ENCODE measurements at regions not wholly inside any gene's neighbourhood (a gene's known extent, or its start where the extent isn't known, plus 50 kb on each side); places are given as distances from the start of the nearest gene placed in this dataset.

DNA sequence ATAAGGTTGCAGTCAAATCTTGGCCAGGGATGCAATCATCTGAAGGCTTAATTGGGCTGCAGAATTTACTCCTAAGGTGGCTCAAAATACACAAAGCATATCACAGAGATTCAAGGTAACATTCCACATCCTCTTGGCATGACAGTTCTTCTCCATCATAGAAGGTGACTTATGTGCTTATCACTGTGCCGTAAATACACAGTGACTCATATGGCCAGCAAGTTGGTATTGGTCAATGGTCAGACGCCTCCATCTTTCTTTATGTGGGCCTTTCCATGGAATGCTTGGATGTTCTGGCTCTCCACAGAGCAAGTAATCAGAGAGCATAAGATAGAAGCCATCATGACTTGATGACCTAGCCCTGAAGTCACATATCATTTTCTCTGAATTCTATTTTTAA lies 168.8 kb upstream of the ST8SIA2 start:
- DNase-seq (ENCODE audit: low read depth), result no peak
- TF ChIP-seq, protein P1, sequence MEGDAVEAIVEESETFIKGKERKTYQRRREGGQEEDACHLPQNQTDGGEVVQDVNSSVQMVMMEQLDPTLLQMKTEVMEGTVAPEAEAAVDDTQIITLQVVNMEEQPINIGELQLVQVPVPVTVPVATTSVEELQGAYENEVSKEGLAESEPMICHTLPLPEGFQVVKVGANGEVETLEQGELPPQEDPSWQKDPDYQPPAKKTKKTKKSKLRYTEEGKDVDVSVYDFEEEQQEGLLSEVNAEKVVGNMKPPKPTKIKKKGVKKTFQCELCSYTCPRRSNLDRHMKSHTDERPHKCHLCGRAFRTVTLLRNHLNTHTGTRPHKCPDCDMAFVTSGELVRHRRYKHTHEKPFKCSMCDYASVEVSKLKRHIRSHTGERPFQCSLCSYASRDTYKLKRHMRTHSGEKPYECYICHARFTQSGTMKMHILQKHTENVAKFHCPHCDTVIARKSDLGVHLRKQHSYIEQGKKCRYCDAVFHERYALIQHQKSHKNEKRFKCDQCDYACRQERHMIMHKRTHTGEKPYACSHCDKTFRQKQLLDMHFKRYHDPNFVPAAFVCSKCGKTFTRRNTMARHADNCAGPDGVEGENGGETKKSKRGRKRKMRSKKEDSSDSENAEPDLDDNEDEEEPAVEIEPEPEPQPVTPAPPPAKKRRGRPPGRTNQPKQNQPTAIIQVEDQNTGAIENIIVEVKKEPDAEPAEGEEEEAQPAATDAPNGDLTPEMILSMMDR (conservative IDR thresholded peaks at IDR 0.05; ENCODE audit: low read depth, low read length), result no peak
- no peak overlapping the region for H3K4me3 ChIP-seq (ENCODE audit: low read depth, low read length)

DNA sequence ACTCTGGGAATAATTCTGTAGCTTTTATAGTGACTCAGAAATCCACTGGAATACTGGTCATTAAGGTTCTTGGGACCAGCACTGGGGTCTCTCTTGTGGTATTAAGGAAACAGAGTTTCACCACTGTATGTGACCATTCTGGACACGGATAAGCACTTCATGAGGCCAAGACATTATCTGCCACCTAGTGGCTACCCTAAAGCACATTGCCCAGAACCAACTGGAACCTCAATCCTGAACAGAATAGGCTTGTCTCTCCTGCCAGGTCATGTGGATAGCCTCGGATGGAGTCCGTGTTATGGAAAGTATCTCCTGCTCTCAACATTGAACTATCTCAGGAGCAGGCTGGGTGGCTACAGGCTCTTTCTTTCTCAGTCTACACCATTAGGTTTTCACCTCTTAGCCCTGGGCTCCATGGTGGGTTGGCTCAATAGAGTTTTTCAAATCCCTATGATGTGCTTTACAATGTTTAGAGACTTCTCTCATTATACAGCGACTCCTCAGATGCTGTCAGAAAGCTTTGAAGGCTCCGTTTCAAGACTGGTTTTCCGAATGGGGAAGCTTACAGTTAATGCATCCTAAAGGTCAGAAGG lies 167.6 kb upstream of the ST8SIA2 start:
- no peak overlapping the region for H3K4me3 ChIP-seq (ENCODE audit: low read depth, low read length)
- DNase-seq (ENCODE audit: low read depth), result no peak
- TF ChIP-seq, protein P1 (conservative IDR thresholded peaks at IDR 0.05; ENCODE audit: low read depth, low read length), result peak; percentile 62

DNA sequence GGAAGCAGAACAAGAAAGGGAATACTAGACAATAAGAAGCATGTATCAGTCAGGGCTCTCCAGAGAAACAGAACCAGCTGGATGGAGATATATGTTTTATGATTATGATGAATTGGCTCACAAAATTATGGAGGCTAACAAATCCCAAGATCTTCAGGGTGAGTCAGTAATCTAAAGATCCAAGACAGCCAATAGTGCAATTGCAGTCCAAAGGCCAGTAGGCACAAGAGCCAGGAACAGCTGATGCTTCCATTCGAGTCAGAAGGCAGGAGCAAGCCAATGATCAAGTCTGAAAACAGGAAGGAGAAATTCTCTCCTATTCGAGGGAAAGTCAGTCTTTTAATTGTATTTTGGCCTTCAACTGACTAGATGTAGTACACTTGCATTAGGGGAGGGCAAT lies 164.9 kb upstream of the ST8SIA2 start:
- DNase-seq (ENCODE audit: low read depth), result no peak
- no peak overlapping the region for H3K4me3 ChIP-seq (ENCODE audit: low read depth, low read length)
- TF ChIP-seq, protein P1 (conservative IDR thresholded peaks at IDR 0.05; ENCODE audit: low read depth, low read length), result no peak

DNA sequence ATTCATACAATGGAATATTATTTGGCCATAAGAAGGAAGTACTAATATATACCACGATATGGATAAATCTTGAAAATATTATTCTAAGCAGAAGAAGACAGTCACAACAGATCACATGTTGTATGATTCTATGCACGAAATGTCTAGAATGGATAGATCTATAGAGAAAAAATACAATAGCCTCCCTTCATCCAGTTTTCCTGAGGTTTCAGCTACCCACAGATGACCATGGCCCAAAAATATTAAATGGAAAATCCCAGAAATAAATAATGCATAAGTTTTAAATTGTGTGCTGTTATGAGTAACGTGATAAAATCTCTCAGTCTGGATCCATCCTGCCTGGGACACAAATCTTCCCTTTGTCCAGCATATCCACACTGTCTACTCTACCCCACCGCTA lies 162.2 kb upstream of the ST8SIA2 start:
- no peak for DNase-seq (ENCODE audit: low read depth)
- TF ChIP-seq, protein P1 (conservative IDR thresholded peaks at IDR 0.05; ENCODE audit: low read depth, low read length), result no peak
- H3K4me3 ChIP-seq (ENCODE audit: low read depth, low read length), result no peak overlapping the region

DNA sequence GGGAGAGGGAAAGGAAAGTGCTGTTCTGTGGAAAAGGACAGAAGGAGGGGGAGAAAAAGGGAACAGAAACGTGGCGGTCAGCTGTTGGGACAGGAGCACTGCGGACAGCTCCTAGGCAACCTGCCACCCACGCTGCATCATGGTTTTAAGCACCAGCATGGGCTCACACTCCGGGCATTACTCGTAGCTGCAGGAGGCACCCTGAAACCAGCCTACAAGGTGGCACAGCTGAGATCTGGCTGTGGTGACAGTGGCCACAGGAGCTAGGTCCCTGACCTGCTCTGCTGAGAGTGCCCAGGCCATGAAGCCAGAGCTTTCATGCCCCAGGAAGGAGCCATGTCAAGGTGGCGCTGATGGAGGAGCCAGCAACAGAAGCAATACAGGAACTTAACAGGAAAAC lies 161.4 kb upstream of the ST8SIA2 start:
- DNase-seq (ENCODE audit: low read depth), result no peak
- H3K4me3 ChIP-seq (ENCODE audit: low read depth, low read length), result no peak overlapping the region
- TF ChIP-seq, protein P1 (conservative IDR thresholded peaks at IDR 0.05; ENCODE audit: low read depth, low read length), result no peak

DNA sequence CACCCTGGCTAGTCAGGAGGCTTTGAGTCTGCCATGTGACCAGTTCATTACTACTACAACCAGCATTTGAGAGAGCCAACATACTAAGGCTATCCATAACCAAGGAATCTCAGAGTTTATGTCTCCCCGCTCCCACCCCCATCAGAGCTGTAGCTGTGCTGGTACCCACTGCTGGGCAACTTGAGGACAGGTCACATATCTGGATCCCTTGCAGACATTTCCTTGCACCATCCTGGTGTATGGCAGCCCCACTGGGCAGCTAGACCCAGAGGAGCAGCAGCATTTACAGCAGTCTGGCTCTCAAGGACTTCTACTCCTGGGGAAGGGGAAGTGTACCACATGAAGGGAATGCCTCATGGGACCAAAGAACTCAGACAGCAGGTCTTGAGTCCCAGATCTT lies 160.8 kb upstream of the ST8SIA2 start:
- TF ChIP-seq, protein P1 (conservative IDR thresholded peaks at IDR 0.05; ENCODE audit: low read depth, low read length), result no peak
- no peak overlapping the region for H3K4me3 ChIP-seq (ENCODE audit: low read depth, low read length)

DNA sequence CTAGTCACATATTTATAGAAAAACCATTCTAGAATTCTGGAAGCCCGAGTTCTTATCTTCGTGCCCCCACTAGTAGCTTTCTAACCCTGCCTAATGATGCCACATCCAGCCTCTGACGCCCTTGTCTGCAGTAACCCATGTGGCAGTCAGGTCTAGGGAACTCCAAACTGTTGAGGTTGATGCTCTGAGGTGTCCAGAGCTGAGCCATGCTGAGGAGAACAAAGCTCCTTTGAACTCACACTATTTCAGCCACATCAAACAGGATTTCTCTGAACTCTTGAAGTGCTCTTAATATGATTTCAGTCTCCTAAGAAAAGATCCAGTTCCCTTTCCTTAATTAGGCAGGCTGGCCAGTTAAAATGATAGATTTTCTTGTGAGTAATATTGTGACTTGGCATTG lies 150.5 kb upstream of the ST8SIA2 start:
- TF ChIP-seq, protein P1 (conservative IDR thresholded peaks at IDR 0.05; ENCODE audit: low read depth, low read length), result no peak
- no peak for DNase-seq (ENCODE audit: low read depth)
- no peak overlapping the region for H3K4me3 ChIP-seq (ENCODE audit: low read depth, low read length)

More for the DNA sequence above, 160.8 kb upstream of the ST8SIA2 start:
- DNase-seq (ENCODE audit: low read depth), result no peak

All from epithelial cell of proximal tubule (primary cell).